ENCODE measurements at regions not wholly inside any gene's neighbourhood (a gene's known extent, or its start where the extent isn't known, plus 50 kb on each side); places are given as distances from the start of the nearest gene placed in this dataset.

DNA sequence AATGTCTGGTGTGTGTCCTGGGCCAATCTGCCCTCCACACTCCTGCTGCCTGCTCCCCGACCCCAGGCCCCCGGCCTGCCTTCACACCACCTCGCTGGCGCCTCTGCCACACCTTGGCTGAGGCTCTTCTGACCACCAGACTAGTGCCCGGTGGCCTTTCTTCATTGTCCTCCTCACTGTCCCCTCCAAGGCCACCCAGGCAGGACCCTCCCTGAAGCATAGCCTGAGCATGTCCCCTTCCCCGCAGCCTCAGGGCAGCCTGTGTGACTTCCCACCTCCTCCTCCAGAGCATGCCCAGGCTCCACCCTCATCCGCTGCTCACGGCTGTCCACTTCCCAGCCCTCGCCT, 154.6 kb downstream of the OLFM1 start:
- no peak for DNase-seq

DNA sequence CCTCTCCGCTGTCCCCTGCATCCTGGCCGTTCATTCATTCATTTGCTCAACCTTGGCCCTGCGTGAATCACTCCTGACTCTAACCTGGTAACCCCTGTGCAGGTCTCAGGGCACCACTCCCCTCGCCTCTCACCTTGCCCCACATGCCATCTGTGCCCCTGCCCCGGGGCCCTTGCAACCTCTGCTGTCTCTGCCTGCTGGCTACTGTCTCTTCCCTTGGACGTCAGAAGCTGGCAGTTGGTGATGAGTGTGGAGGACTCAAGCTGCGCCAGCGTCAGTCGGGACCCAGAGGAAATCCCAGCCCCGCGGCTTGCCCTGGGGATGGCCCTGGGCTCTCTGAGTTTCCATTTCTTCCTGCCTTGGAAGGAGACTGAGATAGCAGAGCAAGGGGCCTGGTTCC, 154.9 kb downstream of the OLFM1 start:
- no peak for DNase-seq

DNA sequence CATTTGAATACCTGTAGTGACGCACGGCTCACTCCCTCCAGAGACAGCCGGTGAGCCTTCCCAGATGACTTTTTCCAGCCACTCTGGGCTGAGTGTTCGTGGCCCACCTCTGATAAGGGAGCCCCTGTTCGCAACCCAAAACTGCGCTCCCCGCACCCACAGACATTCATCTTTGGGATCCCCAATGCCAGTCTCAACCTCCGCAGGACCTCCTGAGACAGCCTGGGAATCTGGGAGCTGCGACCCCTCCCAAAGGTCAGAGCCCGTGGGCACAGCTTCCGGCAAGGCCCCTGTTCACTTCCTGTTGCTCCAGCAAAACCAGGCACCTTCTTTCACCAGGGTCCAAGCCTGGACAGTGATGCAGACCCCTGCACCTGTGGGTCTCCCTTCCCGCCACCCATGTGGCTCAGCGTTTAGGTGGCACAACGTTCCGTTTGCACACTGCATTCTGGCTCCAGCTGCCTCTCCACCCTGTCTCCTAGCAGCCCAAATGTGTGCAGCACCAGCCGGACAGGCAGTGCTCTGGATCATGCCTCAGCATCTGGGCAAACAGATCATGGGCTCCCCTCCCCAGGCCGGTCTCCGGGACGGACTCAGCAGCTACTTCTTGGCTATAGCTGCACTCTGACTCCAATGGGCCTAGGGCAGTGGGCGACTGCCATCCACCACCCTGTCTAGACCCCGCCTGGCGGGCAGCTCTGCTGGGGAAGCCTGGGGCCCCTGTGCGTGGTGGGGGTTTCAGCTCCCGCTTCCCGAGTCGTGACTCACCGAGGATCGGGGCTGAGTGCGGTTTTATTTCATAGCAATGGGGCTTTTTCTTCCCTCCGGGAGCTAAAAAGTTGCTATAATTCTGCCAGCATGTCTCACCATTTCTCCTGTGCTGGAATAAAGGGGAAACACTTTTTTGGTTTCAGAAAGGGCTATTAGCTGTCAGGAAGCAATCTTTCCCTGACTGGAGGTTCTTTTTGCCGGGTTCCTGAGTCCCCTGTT, 156.0 kb downstream of the OLFM1 start:
- no peak for DNase-seq

DNA sequence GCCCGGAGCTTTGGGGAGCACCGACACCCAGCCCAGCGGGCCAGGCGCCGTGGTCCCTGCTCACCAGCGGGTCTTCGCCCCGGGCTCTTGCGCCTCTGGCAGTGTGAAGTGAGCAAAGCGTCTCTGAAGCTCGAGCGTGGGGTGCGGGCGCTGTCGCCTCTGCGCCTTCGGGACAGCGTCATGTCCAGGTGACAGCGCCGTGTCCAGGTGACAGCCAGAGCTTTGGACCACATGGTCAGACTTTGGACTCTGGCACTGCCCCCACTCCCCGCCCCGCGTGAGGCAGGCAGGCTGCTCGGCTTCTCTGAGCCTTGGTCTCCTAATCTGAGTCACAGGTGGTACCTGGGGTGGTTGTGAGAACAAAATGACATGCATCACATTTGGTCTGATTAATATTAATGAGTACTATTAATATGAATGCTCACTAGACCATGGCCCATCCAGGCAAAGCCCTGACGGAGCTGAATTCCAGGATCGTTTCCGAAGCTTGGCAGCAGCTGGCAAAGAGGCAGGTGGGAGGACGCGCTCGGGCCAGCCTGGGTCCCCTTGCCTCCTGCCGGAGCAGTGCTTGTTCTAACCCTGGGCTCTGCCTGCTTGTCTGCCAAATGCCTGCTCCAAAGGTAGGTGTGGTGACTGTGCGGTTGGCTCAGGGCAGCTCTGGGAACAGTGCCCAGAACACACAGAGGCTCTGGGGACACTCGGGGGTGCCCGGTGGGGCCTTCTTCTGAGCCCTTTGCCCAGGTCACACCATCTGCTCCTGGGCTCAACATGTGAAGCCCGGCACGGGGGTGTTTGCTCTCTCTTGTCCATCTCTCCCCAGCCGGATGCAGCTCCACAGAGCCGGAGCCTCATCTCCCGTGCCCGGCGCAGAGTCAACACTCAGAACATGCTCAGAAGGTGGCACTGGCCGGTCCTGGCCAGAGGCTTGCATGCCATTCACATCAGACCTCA, 157.1 kb downstream of the OLFM1 start:
- no peak for DNase-seq

DNA sequence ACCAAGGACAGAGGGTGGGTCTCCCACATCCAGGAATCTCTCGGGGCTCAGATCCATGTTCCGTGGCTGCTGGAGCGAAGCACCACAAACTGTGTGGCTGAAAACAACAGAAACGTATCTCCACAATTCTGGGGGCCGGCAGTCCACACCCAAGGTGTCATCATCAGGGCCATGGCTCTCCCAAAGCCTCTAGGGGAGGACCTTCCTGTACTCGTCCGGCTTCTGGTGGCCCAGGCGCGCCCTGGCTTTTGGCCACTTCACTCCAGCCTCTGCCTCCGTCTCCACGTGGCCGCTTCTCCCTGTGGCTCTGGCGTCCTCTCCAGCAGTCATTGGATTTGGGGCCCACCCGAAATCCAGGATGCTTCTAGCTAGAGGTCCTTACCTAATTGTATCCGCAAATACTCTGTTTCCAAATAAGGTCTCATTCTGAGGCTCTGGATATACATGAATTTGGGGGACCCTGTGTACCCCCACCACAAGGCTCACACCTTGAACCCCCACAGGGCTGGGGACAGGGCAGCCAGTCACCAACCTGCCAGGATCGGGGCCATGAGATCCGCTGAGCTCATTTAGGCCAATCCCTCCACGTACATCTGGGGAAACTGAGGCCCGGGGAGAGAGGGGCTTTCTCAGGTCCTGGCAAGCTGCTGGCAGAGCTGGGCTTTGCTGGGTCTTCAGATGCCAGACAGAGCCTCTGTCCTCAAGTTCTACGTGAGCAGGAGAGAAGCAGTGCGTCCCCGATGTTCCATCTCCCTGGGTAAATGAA, 158.2 kb downstream of the OLFM1 start:
- DNase-seq = no peak

DNA sequence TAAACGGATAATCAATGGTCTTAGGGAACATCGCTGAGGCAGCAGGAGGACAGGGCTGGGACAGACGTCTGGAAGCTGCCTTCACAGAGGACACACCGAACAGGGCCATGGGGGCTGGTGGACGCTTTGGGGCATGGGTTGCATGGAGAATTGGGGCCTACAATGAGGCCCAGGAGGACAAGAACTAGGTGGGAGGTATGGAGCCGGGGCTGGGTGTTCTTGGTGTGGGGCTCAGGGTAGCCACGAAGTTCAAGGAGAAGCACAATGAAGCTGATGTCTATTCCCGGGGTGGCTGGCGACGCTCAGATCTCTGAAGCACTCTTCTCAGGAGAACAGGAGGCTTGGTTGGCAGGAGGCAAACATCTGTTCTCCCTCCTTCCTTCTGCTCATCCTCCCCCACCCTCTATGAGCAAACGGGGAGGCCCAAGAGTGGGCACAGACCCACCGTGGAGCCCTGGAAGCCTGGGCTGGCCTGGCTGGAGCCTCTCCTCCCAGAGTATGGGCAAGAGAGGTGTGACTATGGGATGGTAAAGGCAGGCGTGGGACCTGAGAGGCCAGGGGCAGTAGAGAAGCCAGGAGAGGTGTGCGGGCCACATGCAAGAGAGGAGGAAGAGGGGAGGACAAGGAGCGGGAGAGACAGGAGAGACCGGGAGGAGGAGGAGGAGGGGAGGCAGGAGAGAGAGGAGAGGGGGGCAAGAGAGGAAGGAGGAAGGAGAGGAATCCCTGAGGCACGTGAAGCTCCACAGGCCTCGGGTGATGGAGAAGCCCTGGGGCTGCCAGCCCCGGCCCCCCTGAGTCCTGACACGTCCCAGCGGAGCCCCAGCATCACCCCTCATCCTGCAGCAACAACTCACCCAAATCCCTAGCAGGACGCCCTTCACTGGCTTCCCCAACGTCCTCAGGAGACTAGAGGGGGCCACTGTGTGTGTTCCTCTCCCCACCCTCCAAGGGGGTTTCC, 159.1 kb downstream of the OLFM1 start:
- no peak for DNase-seq

DNA sequence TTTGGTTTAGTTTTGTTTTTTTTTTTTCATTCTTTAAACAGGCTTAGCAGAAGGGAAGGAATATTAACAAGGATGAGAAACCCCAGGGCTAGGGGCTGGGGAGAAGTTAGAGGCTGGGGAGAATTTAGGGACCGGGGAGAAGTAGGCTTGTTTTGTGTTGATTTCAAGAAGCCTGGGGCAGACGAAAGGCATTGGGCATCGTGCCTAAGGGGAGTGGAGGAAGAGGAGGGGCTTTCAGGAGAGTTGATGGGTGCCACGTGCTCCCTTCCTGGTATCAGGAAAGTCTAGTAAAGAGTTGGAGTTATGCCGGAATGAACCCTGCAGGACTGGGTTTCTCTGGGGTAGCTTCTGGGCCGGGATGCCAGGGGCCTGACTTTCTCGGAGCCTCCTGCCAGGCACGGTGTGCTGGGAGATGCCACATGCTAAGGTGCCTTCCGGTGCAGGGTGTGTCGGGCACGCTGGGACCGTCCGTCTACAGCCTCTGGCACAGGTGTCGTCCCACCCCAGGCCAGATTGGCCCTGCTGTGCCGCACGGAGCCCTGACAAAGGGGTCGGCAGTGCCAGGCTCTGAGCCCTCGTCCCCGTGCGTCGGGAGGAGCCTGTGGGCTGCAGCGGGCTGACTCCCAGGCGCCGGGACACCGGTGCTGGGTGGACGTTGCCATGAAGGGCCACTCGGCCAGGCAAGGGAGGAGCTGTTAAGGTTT, 159.9 kb downstream of the OLFM1 start:
- DNase-seq = no peak

DNA sequence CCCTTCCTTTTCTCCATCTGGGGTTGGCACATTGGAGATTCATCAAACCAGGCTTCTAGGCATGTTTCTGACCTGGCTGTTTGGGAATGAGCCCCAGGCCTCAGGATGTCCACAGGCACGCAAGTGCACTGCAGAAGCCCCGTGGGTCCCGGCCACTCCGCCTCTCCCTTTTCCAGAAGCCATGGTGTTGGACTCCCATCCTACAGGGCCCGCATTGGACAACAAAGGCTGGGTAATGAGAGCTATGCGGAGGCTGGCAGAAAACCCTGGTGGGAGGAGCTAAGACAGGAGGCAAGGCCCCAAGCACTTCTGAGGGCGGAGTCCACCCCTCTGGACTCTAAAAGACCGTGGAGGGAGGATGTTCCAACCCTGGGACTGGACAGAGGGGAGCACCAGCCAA, 160.6 kb downstream of the OLFM1 start:
- peak; percentile 3 for DNase-seq

DNA sequence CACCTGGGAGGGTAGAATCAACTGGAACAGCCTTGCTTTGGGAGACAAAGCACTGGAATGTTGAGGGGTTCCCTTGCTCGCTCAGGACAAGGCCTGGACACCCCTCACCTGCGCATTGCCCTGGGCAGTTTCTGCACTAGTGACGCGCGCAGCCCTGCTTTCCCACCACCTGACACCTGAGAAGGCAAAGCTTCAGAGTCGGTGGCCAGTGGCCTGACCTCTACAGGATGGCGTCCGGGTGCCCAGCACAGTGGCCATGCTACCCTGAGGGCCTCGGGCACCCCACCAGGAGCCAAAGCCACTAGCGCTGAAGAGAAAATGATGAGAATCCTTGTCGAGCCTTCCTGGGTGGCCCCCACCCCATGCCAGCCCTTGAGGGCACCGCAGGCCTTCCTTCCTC, 161.3 kb downstream of the OLFM1 start:
- no peak for DNase-seq

DNA sequence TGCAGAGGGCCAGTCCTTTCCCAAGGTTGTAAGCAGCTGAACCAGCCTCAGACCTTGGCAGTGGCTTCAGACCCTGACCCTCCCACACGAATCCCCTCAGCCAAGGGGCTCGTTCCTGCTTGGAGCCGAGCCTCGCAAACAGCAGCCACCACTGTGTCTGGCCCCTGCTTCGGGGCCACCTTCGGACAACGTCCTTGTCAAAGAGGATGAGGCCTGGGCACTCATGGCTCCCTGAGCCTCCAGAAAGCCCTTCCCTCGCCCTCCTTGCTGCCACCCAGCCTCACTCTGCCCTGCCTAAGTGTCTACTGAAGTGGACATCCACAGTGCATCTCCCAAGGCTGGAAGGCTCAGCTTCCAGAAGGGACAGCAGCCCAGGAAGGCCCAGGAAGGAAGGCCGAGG, 161.7 kb downstream of the OLFM1 start:
- DNase-seq = no peak

DNA sequence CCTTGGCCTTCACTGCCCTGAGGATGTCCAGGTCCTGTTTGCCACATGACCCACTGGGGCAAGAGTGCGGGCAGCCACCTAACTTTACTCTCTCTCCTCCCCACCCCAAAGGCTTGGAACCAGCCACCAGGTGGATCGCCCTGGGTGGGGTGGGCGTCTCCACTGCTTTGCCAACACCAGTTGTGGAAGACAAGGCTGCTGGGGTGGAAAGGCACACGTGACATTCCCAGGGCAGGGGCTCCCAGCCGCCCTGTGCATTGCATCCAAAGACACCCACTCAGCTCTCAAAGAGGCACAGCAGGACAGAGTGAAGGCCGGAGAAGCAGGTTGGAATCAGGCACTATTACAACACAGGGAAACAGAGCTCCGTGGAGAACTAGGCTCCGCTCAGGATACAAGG, 162.2 kb downstream of the OLFM1 start:
- no peak for DNase-seq

DNA sequence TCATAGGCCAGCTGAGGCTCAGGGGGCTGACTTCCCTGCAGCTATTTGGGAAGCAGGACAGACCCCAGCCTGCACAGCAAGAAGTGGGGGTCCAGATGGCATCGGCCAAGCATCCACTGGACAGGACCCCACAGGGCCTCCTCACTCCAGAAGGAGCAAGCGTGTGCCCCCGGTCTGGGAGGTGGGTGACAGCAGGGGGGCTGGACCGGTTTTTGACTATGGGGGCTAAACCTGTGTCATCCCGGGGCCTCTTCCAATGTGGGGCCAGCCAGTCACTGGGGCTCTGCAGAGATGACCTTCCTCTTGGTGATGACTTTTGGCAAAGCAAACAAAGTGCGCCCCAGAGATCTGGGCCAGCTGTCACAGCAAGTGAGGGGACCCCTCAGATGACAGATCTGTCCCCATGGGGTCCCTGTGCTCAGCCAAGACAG, 163.9 kb downstream of the OLFM1 start:
- no peak for DNase-seq

DNA sequence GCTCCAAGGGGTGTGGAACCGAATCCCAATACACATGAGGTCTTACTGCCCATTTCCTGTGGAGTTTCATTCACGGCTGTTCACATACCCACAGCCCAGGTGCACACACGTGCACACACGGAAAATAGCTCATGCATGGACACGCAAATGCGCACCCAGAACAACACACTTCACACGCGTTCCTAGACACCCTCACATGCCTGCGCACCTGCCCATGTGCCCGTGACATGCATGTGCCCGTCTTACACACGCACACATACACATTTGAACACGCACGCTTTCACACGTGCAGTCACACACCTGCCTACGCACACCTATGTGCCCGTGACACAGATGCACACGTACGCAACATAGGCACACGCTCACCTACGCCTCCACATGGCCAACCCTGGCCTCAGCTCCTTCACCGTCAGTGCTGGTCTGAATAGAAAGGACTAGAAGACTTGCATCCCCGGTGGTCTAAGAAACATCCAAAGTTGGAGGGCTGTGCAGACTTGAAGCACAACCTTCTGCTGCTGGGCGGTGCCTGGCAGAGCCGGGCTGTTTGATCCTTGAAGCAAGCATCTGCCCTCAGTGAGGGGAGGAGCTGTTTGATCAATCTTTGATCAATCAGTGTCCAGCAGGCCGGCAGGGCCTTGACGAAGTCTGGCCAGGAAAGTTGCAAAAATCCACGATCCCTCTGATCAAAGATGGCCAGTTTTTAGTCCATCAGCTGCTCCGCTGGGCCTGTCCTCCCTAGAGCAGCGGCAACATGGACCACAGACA, 164.7 kb downstream of the OLFM1 start:
- DNase-seq = no peak

DNA sequence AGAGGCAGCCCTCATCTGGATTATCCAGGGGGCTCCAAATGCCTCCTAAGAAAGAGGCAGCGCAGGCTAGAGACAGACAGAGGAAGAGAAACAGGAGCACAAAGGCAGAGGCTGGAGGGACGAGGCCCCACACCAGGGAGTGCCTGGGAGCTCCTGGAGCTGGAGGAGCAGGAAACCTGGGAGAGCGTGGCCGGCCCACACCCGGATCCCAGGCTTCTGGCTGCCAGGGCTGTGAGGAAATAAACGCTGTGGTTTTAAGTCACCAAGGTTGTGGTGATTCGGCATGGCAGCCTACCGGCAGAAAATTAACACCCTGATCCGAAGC, 165.5 kb downstream of the OLFM1 start:
- DNase-seq = no peak

DNA sequence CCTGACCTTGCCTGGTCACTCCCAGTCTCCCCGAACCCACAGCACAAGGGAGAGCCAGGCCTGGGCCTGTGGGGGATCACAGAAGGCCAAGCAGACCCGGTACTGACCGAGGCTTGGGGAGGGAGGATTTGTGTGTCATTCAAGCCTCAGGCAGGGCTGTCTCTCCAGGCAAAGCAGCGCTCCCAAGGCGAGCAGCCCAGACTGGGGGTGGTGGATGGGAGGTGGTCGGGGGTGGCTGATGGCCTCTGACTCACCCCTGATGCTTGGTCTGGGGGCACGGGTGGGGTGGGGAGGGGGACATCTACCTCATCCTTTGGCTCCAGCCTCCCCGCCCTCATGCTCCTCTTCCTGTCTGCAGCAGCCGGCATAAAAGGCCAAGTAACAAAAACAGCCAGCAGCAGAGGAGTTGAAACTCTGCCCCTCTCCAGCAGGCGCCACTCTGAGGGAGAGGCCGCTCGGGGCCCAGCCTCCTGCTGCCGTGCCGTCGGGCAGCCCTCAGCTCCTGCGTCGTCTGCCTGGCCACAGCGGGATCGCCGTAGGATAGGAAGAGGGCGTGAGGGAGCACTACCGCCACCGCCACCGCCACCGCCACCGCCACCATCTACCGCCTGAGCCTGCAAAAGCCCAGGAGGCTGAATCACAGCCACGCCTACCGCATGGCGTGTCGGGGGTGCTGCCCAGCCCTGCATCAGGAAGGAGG, 166.0 kb downstream of the OLFM1 start:
- DNase-seq = peak; percentile 3

DNA sequence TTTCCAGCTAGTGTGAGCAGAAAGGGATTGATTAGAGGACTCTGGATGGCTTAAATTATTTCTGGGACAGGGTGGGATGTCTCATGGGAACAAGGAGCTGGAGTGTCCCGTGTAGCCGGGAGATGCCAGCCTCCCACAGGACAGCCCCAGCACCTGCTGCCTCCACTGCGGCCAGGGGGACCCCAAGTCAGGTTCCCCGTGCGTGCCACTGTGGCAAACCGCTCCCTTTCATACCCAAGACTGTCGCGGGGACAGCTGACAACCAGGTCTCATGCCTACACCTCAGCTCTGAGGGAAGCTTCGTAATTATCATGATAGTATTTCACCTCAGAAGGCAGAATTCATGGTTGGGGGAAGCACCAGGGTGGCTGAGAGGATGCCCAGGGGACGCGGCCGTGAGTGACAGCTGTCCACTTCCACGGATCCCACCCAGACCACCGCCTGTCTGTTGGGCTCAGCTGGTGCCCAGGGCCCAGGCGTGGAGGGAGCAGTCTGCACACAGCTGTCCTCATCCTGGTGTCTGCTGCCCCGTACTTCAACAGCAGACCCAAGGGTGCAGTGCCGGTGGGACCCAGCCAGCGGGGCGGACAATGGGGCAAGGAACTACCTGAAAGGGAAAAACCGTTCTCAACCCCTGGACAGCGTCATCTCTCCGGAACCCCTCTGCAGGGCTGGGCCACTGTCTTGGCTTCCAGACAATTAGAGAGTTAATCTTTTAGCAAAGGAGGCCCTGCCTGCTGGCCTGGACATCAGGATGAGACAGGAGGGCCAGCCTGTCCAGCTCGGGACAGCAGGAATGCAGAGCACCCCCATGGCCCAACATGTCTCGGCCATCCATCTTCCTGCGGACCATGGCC, 166.9 kb downstream of the OLFM1 start:
- DNase-seq = no peak

DNA sequence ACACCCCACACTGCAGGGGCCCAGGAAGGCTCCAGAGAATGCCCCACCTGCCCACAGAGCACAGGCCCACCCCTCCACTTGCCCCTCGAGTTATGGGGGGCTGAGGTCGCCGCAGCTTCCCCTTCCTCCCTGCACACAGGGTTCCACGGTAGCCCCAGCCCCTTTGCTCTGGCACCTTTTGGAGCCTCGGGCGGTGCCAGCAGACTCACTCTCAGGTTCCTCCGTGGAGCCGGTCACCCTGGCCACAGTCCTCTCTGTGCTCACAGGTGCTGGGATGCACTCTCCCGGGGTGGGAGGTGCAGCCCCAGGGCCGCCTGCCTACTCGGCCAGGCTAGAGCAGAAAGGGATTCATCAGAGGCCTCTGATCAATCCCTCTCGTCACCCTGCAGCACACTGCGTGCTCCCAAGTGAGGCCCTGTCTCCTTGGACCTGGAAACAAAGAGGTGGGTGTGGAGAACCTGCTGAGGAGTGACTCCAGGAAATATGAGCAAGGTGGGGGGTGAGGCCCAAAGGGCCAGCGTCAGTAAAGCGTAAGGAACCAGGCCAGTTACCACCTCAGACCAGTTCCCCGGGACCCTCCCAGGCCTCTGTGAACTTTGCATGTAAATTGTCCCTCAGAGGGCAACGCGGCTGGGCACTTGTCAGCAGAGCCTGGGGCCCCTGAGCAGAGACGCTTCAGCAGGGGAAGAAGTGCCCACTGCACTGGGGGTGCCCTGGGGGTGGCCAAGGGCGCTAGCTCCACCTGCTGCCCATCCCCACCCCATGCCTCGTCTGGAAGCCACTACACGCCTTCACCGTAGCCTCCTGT, 167.8 kb downstream of the OLFM1 start:
- no peak for DNase-seq
